Uterus (tissue), 3 donors: ENCODE measurements at regions not wholly inside any gene's neighbourhood (a gene's known extent, or its start where the extent isn't known, plus 50 kb on each side); places are given as distances from the start of the nearest gene placed in this dataset.

Source experiments
- DNase-seq, 2 donors: peaks; one replicate each; pipeline ENCODE4 v3.0.0-alpha.2; 2019 to 2020
- H3K27ac ChIP-seq, 2 donors: fragments of 200-600 bp; sonication (generic); 1 replicate in 1 of 2; 2 replicates in 1 of 2; pipeline ENCODE4 v1.5.1; 2016 to 2018
- H3K27me3 ChIP-seq, 2 donors: fragments of 200-600 bp; sonication (generic); one replicate each; pipeline ENCODE4 v1.5.1; 2018 to 2019; ENCODE audit warnings: control low read depth in 1 of 2
- H3K36me3 ChIP-seq, 2 donors: fragments of 200-600 bp; sonication (generic); one replicate each; pipeline ENCODE4 v1.5.1; 2019; ENCODE audit warnings: control low read depth in 1 of 2
- H3K4me1 ChIP-seq, 2 donors: fragments of 200-600 bp; sonication (generic); one replicate each; pipeline ENCODE4 v1.5.1; 2018 to 2019; ENCODE audit warnings: control low read depth in 1 of 2
- H3K4me3 ChIP-seq, 2 donors: fragments of 200-600 bp; sonication (generic); 1 replicate in 1 of 2; 2 replicates in 1 of 2; pipeline ENCODE4 v1.5.1; 2018 to 2019; ENCODE audit warnings: mild to moderate bottlenecking in 1 of 2
- H3K9me3 ChIP-seq, 2 donors: fragments of 200-600 bp; sonication (generic); one replicate each; pipeline ENCODE4 v1.5.1; 2019; ENCODE audit warnings: control low read depth in 1 of 2
- POLR2A ChIP-seq, 2 donors: fragments of 450-650 bp; IDR thresholded peaks; one replicate each; pipeline ENCODE4 v1.6.1; 2016; ENCODE audit warnings: antibody characterized with exemption in 2 of 2, mild to moderate bottlenecking in 1 of 2, moderate library complexity in 1 of 2
- intact Hi-C: fragments of 100-400 bp; cut with DNase I; formaldehyde crosslinking; loops from one replicate; pipeline ENCODE4 v1.15.1; 2023; ENCODE audit warnings: low total_unique reads
- TF ChIP-seq, protein P1 (sequence below), 4 experiments: fragments of 200-600 bp in 2 of 4; fragments of 450-650 bp in 2 of 4; sonication (generic) in 2 of 4; IDR thresholded peaks; one replicate each; pipeline ENCODE4 v1.5.1; 2016 to 2019; ENCODE audit warnings: antibody characterized with exemption in 4 of 4, mild to moderate bottlenecking in 2 of 4, moderate library complexity in 1 of 4
- donor health status: DM: yes; HTN: yes; CAD: no.

DNA sequence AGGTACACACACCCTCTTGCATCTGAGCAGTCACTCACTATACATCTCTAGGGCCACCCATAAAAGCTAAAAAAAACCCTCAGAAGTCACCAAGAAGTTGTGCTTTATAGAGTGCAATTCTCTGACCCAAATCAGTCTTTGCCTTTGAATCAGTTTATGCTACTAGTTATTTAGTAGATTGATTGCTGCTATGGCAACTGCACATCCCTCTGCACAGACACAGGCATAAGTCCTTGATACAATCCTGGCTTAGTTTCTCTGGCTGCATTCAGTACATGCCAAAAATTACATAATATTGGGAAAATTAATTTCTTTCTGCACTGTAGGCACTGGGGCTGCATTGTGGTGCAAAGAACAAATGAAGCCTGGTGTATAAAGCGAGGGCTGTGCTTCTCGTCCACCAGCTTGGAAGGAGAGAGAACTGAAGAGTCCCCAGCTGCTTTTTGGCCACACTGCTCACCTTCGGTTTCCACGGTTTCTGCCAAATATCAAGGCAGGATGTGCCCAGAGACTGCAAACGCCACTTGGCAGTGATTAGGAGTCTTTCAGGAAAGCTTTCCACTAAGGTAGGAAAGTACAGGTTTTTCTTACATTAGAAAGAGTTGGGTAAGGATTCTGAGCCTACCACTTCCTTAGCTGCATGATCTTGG lies 258.4 kb downstream of the ELAVL2 start:
- TF ChIP-seq POLR2A (IDR thresholded peaks at IDR 0.05) = no peak
- TF ChIP-seq, protein P1, sequence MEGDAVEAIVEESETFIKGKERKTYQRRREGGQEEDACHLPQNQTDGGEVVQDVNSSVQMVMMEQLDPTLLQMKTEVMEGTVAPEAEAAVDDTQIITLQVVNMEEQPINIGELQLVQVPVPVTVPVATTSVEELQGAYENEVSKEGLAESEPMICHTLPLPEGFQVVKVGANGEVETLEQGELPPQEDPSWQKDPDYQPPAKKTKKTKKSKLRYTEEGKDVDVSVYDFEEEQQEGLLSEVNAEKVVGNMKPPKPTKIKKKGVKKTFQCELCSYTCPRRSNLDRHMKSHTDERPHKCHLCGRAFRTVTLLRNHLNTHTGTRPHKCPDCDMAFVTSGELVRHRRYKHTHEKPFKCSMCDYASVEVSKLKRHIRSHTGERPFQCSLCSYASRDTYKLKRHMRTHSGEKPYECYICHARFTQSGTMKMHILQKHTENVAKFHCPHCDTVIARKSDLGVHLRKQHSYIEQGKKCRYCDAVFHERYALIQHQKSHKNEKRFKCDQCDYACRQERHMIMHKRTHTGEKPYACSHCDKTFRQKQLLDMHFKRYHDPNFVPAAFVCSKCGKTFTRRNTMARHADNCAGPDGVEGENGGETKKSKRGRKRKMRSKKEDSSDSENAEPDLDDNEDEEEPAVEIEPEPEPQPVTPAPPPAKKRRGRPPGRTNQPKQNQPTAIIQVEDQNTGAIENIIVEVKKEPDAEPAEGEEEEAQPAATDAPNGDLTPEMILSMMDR (IDR thresholded peaks at IDR 0.05) = no peak
- H3K9me3 ChIP-seq = no peaks in the 10 kb centered on the region
- H3K36me3 ChIP-seq = no peaks in the 10 kb centered on the region
- no peak overlapping the region for H3K4me3 ChIP-seq
- no peaks in the 10 kb centered on the region for H3K27me3 ChIP-seq
- H3K27ac ChIP-seq = no peak overlapping the region
- intact Hi-C loops = no loop called here
- H3K4me1 ChIP-seq = no peaks in the 10 kb centered on the region
- DNase-seq = no peak

- TF ChIP-seq, protein P1 (IDR thresholded peaks at IDR 0.05) = no peak
- TF ChIP-seq POLR2A (IDR thresholded peaks at IDR 0.05) = no peak
- Histone ChIP-seq H3K4me1 (no peaks in the 10 kb centered on the region), H3K36me3 (no peaks in the 10 kb centered on the region), H3K9me3 (no peaks in the 10 kb centered on the region), H3K27ac (no peak overlapping the region), H3K4me3 (no peak overlapping the region), H3K27me3 (no peaks in the 10 kb centered on the region)
- intact Hi-C loops = no loop called here
- DNase-seq = no peak
Measured at GRCh38 chr9:23571414-23572104, 254.5 kb downstream of the ELAVL2 start.

GRCh38 chr9:23573800-23574199 lies 252.2 kb downstream of the ELAVL2 start:
- H3K36me3 ChIP-seq = no peaks in the 10 kb centered on the region
- intact Hi-C loops = no loop called here
- H3K27ac ChIP-seq = no peak overlapping the region
- H3K4me3 ChIP-seq = no peak overlapping the region
- no peaks in the 10 kb centered on the region for H3K9me3 ChIP-seq
- H3K4me1 ChIP-seq = no peaks in the 10 kb centered on the region
- TF ChIP-seq, protein P1 (IDR thresholded peaks at IDR 0.05) = no peak
- TF ChIP-seq POLR2A (IDR thresholded peaks at IDR 0.05) = no peak
- DNase-seq = no peak
- H3K27me3 ChIP-seq = no peaks in the 10 kb centered on the region

- Histone ChIP-seq H3K27me3 (no peaks in the 10 kb centered on the region), H3K4me3 (no peak overlapping the region), H3K36me3 (no peaks in the 10 kb centered on the region), H3K27ac (no peak overlapping the region), H3K9me3 (no peaks in the 10 kb centered on the region), H3K4me1 (no peaks in the 10 kb centered on the region)
- intact Hi-C loops = no loop called here
- DNase-seq = no peak
- TF ChIP-seq POLR2A (IDR thresholded peaks at IDR 0.05) = no peak
- TF ChIP-seq, protein P1 (IDR thresholded peaks at IDR 0.05) = no peak
Measured at GRCh38 chr9:23577611-23578010, 248.4 kb downstream of the ELAVL2 start.

GRCh38 chr9:23581931-23582330 lies 244.1 kb downstream of the ELAVL2 start:
- intact Hi-C loops = no loop called here
- Histone ChIP-seq H3K27me3 (no peaks in the 10 kb centered on the region), H3K4me3 (no peak overlapping the region), H3K36me3 (no peaks in the 10 kb centered on the region), H3K9me3 (no peaks in the 10 kb centered on the region), H3K4me1 (no peaks in the 10 kb centered on the region), H3K27ac (no peak overlapping the region)
- no peak for DNase-seq
- TF ChIP-seq, protein P1 (IDR thresholded peaks at IDR 0.05) = no peak
- no peak for TF ChIP-seq POLR2A (IDR thresholded peaks at IDR 0.05)
